SKM-1 treated with dmso at 0.1 percent for 144 hours (cell line): ENCODE measurements at regions not wholly inside any gene's neighbourhood (a gene's known extent, or its start where the extent isn't known, plus 50 kb on each side); places are given as distances from the start of the nearest gene placed in this dataset.

Source experiments
- DNase-seq: peaks from one replicate; lab custom pipeline; 2025; ENCODE audit not compliant: unreplicated experiment; lab: John Stamatoyannopoulos, UW

- DNase-seq, result no peak
These were observed 136.8 kb upstream of the MGMT start for GRCh38 chr10:129330211-129330610.

- no peak for DNase-seq
These were observed 135.7 kb upstream of the MGMT start for GRCh38 chr10:129331207-129331838.

GRCh38 chr10:129331839-129332220 lies 135.2 kb upstream of the MGMT start:
- DNase-seq, result no peak

- no peak for DNase-seq
These were observed 134.6 kb upstream of the MGMT start for GRCh38 chr10:129332476-129332875.

- DNase-seq, result no peak
These were observed 133.3 kb upstream of the MGMT start for GRCh38 chr10:129333706-129334105.

GRCh38 chr10:129334266-129334665 lies 132.8 kb upstream of the MGMT start:
- no peak for DNase-seq

GRCh38 chr10:129335396-129335795 lies 131.6 kb upstream of the MGMT start:
- DNase-seq, result no peak

- peak; percentile 85 for DNase-seq
These were observed 131.1 kb upstream of the MGMT start for GRCh38 chr10:129335942-129336341.

GRCh38 chr10:129339191-129339590 lies 127.8 kb upstream of the MGMT start:
- DNase-seq, result no peak

- no peak for DNase-seq
These were observed 127.2 kb upstream of the MGMT start for GRCh38 chr10:129339841-129340240.

GRCh38 chr10:129341087-129341486 lies 126.0 kb upstream of the MGMT start:
- DNase-seq, result no peak

GRCh38 chr10:129342385-129342784 lies 124.7 kb upstream of the MGMT start:
- DNase-seq, result no peak

- no peak for DNase-seq
These were observed 123.9 kb upstream of the MGMT start for GRCh38 chr10:129343141-129343540.

GRCh38 chr10:129344103-129344502 lies 122.9 kb upstream of the MGMT start:
- DNase-seq, result no peak

GRCh38 chr10:129344731-129345355 lies 122.2 kb upstream of the MGMT start:
- DNase-seq, result no peak

GRCh38 chr10:129345763-129346162 lies 121.3 kb upstream of the MGMT start:
- DNase-seq, result no peak

- no peak for DNase-seq
These were observed 116.4 kb upstream of the MGMT start for GRCh38 chr10:129350690-129351089.

GRCh38 chr10:129353101-129353500 lies 113.9 kb upstream of the MGMT start:
- no peak for DNase-seq

GRCh38 chr10:129360046-129360445 lies 107.0 kb upstream of the MGMT start:
- no peak for DNase-seq

GRCh38 chr10:129361676-129362376 lies 105.2 kb upstream of the MGMT start:
- DNase-seq, result no peak

GRCh38 chr10:129364949-129365348 lies 102.1 kb upstream of the MGMT start:
- DNase-seq, result no peak

GRCh38 chr10:129365767-129366402 lies 101.2 kb upstream of the MGMT start:
- DNase-seq, result no peak
